Mammary epithelial cell (primary cell): ENCODE measurements at regions not wholly inside any gene's neighbourhood (a gene's known extent, or its start where the extent isn't known, plus 50 kb on each side); places are given as distances from the start of the nearest gene placed in this dataset.

Source experiments
- CTCF ChIP-seq, 2 donors: IDR thresholded peaks in 1 of 2; conservative IDR thresholded peaks in 1 of 2; 2 replicates each; pipeline ENCODE4 v1.5.1; 2011 to 2012; ENCODE audit warnings: inconsistent platforms in 2 of 2, low read length in 2 of 2, mild to moderate bottlenecking in 2 of 2, control low read depth in 1 of 2, low read depth in 1 of 2; ENCODE audit not compliant: insufficient read depth in 1 of 2; ENCODE audit errors: extremely low read depth in 1 of 2
- EZH2 ChIP-seq: IDR thresholded peaks from 2 replicates; pipeline ENCODE4 v1.6.1; 2012; ENCODE audit warnings: low read length, inconsistent platforms, borderline replicate concordance

- TF ChIP-seq CTCF (conservative IDR thresholded peaks at IDR 0.05 in 1 of 2, IDR thresholded peaks at IDR 0.05 in 1 of 2; ENCODE audit: extremely low read depth in 1 of 2, insufficient read depth in 1 of 2, low read depth in 1 of 2, low read length in 2 of 2) (no peak), EZH2 (no peak)
Measured at GRCh38 chr12:34300376-34301250, 278.3 kb downstream of the ALG10 start.
